ENCODE measurements at regions not wholly inside any gene's neighbourhood (a gene's known extent, or its start where the extent isn't known, plus 50 kb on each side); places are given as distances from the start of the nearest gene placed in this dataset.

DNA sequence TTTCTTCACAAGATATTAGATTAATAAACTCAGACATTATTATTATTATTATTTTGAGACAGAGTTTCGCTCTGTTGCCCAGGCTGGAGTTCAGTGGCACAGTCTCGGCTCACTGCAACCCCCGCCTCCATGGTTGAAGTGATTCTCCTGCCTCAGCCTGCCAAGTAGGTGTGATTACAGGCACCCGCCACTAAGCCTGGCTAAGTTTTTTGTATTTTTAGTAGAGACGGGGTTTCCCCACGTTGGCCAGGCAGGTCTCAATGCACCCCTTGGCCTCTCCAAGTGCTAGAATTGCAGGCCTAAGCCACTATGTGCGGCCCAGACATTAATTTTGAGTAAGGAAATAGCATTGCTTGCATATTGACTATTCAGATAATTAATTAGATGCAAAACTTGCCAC lies 554.9 kb upstream of the LRFN5 start:
- TF ChIP-seq EP300 (conservative IDR thresholded peaks at IDR 0.05; ENCODE audit: poor library complexity, severe bottlenecking) (no peak), EZH2 (IDR thresholded peaks at IDR 0.05; ENCODE audit: borderline replicate concordance, insufficient read depth, low read length, poor library complexity, severe bottlenecking) (no peak), POLR2AphosphoS5 (IDR thresholded peaks at IDR 0.05) (no peak), RAD21 (conservative IDR thresholded peaks at IDR 0.05) (no peak)
- TF ChIP-seq, protein P1, sequence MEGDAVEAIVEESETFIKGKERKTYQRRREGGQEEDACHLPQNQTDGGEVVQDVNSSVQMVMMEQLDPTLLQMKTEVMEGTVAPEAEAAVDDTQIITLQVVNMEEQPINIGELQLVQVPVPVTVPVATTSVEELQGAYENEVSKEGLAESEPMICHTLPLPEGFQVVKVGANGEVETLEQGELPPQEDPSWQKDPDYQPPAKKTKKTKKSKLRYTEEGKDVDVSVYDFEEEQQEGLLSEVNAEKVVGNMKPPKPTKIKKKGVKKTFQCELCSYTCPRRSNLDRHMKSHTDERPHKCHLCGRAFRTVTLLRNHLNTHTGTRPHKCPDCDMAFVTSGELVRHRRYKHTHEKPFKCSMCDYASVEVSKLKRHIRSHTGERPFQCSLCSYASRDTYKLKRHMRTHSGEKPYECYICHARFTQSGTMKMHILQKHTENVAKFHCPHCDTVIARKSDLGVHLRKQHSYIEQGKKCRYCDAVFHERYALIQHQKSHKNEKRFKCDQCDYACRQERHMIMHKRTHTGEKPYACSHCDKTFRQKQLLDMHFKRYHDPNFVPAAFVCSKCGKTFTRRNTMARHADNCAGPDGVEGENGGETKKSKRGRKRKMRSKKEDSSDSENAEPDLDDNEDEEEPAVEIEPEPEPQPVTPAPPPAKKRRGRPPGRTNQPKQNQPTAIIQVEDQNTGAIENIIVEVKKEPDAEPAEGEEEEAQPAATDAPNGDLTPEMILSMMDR (IDR thresholded peaks at IDR 0.05; ENCODE audit: poor library complexity, severe bottlenecking), result no peak

Data from neural cell (in vitro differentiated cells).